ENCODE measurements at regions not wholly inside any gene's neighbourhood (a gene's known extent, or its start where the extent isn't known, plus 50 kb on each side); places are given as distances from the start of the nearest gene placed in this dataset.

GRCh38 chr3:102761766-102762165, 327.0 kb downstream of the ZPLD1 start:
- no peak overlapping the region for H3K27ac ChIP-seq
- no peak for TF ChIP-seq ZFX (IDR thresholded peaks at IDR 0.05; ENCODE audit: borderline replicate concordance)
- TF ChIP-seq, protein P1, sequence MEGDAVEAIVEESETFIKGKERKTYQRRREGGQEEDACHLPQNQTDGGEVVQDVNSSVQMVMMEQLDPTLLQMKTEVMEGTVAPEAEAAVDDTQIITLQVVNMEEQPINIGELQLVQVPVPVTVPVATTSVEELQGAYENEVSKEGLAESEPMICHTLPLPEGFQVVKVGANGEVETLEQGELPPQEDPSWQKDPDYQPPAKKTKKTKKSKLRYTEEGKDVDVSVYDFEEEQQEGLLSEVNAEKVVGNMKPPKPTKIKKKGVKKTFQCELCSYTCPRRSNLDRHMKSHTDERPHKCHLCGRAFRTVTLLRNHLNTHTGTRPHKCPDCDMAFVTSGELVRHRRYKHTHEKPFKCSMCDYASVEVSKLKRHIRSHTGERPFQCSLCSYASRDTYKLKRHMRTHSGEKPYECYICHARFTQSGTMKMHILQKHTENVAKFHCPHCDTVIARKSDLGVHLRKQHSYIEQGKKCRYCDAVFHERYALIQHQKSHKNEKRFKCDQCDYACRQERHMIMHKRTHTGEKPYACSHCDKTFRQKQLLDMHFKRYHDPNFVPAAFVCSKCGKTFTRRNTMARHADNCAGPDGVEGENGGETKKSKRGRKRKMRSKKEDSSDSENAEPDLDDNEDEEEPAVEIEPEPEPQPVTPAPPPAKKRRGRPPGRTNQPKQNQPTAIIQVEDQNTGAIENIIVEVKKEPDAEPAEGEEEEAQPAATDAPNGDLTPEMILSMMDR (IDR thresholded peaks at IDR 0.05): no peak

DNA sequence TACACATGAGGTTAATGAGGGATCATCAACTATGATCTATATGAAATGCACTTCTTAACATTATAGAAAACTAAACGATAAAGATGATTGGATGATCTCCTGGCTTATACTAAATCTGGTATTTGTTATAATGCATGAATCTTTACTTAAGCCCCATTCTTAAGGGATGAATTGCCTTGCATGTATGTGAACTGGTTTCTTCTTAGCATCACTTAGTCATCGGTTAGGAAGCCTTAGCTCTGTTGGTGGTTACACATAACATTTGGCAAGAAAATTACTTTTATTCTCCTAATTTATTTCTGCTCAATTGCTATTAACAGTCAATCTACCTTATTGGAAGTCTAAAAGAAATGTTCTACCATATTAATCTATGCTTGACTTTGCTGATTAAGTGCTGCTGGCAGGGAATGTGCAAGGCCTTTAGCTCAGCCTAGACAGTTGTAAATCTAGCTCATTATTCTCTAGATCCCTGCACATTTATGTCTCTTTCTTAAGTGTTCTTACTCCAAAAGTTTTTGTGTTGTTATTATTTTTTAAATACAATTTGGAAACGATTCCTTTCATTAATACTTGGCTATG, 356.0 kb downstream of the ZPLD1 start:
- no peak for TF ChIP-seq ZFX (IDR thresholded peaks at IDR 0.05; ENCODE audit: borderline replicate concordance)
- TF ChIP-seq, protein P1 (IDR thresholded peaks at IDR 0.05): no peak
- no peak overlapping the region for H3K27ac ChIP-seq

DNA sequence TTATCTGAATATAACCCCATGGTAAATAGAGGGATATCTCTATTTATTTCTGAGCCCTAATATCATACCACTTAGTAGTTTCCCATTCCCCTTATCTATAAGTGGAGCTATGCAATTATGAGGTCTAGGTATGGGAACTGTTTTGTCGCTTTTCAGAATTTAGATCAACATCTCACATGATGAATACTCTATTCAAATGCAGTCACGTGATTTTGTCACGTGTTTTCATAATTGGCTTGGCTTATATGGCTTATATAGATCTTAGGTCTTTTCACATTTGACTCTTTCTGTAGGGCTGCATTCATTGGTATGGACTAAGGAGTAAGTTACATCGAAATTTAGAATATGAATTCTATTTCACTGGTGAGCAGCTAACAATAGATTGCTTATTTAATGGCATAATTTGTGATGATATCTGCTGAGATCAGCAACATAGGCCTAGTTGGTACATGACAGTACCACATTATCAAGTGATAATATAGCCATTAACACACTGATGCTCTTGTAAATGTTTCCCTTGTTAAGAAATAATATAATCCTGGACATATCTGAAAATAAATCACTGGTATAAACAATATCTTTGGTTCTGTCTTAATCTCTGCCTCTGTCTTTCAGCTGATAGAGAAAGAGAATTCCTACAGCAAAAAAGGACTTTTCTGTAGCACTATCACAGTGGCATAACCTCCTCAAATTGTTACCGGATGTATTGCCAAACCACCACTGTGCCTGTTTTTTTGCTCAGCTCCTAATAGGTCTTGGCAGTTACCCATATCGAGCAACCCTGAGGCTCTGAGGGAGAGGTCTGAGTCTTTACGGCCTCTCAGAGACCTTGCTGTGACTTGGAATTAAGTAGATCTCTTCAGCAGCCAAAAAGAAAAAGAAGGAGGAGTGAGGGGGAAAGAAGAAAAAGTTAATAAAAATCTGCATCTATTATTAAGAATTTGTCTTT, 357.1 kb downstream of the ZPLD1 start:
- TF ChIP-seq, protein P1 (IDR thresholded peaks at IDR 0.05): no peak
- no peak for TF ChIP-seq ZFX (IDR thresholded peaks at IDR 0.05; ENCODE audit: borderline replicate concordance)
- H3K27ac ChIP-seq: no peak overlapping the region

GRCh38 chr3:102796804-102797203, 362.0 kb downstream of the ZPLD1 start:
- no peak for TF ChIP-seq ZFX (IDR thresholded peaks at IDR 0.05; ENCODE audit: borderline replicate concordance)
- TF ChIP-seq, protein P1 (IDR thresholded peaks at IDR 0.05): no peak
- no peak overlapping the region for H3K27ac ChIP-seq

GRCh38 chr3:102802819-102803420, 368.1 kb downstream of the ZPLD1 start:
- no peak overlapping the region for H3K27ac ChIP-seq
- TF ChIP-seq, protein P1 (IDR thresholded peaks at IDR 0.05): no peak
- no peak for TF ChIP-seq ZFX (IDR thresholded peaks at IDR 0.05; ENCODE audit: borderline replicate concordance)

- H3K27ac ChIP-seq: no peak overlapping the region
- no peak for TF ChIP-seq ZFX (IDR thresholded peaks at IDR 0.05; ENCODE audit: borderline replicate concordance)
- TF ChIP-seq, protein P1 (IDR thresholded peaks at IDR 0.05): no peak
These were observed 376.1 kb downstream of the ZPLD1 start for GRCh38 chr3:102810937-102811336.

Measured in 22Rv1 (cell line).